ENCODE measurements at regions not wholly inside any gene's neighbourhood (a gene's known extent, or its start where the extent isn't known, plus 50 kb on each side); places are given as distances from the start of the nearest gene placed in this dataset.

DNA sequence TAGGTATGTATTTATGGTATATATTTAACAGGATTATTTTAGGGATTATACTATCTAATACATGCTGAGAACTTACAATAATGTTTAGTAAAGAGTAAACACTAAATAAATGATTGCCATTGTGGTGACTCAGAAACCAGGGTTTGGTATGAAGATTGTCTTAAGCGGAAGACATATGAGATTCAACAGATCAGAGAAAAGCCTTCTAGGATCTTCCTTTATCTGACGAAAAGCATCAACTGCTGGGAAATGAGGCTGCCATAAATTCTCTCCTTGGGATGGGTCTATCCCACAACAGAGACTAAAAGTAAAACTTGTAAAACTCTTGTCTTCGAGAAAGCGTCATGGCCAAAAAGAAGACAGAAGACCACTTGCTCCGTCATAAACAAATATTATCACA is 1352.2 kb upstream of the EPHA6 start:
- no peaks in the 10 kb centered on the region for H3K36me3 ChIP-seq (ENCODE audit: control insufficient read depth, insufficient read depth, low read length)
- TF ChIP-seq, protein P1, sequence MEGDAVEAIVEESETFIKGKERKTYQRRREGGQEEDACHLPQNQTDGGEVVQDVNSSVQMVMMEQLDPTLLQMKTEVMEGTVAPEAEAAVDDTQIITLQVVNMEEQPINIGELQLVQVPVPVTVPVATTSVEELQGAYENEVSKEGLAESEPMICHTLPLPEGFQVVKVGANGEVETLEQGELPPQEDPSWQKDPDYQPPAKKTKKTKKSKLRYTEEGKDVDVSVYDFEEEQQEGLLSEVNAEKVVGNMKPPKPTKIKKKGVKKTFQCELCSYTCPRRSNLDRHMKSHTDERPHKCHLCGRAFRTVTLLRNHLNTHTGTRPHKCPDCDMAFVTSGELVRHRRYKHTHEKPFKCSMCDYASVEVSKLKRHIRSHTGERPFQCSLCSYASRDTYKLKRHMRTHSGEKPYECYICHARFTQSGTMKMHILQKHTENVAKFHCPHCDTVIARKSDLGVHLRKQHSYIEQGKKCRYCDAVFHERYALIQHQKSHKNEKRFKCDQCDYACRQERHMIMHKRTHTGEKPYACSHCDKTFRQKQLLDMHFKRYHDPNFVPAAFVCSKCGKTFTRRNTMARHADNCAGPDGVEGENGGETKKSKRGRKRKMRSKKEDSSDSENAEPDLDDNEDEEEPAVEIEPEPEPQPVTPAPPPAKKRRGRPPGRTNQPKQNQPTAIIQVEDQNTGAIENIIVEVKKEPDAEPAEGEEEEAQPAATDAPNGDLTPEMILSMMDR (IDR thresholded peaks at IDR 0.05; ENCODE audit: insufficient read depth, low read depth, low read length) = no peak
- CTCF ChIA-PET = no interaction called here
- H3K4me3 ChIP-seq (ENCODE audit: low read depth, low read length) = no peak overlapping the region
- H3K27me3 ChIP-seq (ENCODE audit: control insufficient read depth, insufficient read depth, low read length) = no peaks in the 10 kb centered on the region
- DNase-seq (ENCODE audit: low read depth) = no peak
- POLR2A ChIA-PET = no interaction called here

DNA sequence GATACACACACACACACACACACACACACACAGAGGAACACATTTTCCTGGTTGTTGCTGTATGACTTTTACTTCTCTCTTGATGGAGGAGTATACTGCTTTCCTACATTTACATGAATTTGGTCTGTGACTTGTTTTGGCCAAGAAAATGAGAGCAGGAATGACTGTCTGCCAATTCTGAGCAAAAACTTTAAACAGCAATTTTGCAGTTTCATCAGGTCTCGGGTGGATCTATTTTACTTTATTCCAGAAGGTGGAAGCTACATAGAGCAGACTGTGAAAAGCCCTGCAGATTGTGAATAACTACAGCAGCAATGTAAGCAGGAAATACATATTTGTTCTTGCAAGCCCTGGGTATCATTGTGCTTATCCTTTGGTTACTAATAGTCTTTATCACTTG is 1350.0 kb upstream of the EPHA6 start:
- CTCF ChIA-PET = no interaction called here
- H3K36me3 ChIP-seq (ENCODE audit: control insufficient read depth, insufficient read depth, low read length) = no peaks in the 10 kb centered on the region
- no peaks in the 10 kb centered on the region for H3K27me3 ChIP-seq (ENCODE audit: control insufficient read depth, insufficient read depth, low read length)
- no peak for DNase-seq (ENCODE audit: low read depth)
- POLR2A ChIA-PET = no interaction called here
- TF ChIP-seq, protein P1 (IDR thresholded peaks at IDR 0.05; ENCODE audit: insufficient read depth, low read depth, low read length) = no peak
- no peak overlapping the region for H3K4me3 ChIP-seq (ENCODE audit: low read depth, low read length)

DNA sequence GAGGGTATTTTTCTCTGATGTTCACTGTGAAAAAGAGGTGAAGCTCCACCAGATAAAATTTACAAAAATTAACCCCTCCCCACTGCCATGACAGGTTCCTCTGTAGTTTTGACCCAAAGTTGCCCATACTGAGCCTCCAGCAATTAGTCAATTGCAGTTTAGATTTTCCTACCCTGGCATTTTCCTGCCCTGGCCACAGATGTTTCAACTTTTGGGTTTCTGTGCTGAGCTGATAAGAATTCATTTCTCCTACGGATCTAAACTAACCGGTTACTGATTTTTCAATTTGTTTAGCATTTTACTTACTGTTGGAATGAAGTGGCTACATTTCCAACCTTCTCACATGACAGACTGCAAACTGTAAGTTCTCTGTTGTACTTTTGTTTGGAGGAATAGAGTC is 1346.1 kb upstream of the EPHA6 start:
- Histone ChIP-seq H3K4me3 (ENCODE audit: low read depth, low read length) (no peak overlapping the region), H3K27me3 (ENCODE audit: control insufficient read depth, insufficient read depth, low read length) (no peaks in the 10 kb centered on the region), H3K36me3 (ENCODE audit: control insufficient read depth, insufficient read depth, low read length) (no peaks in the 10 kb centered on the region)
- DNase-seq (ENCODE audit: low read depth) = no peak
- TF ChIP-seq, protein P1 (IDR thresholded peaks at IDR 0.05; ENCODE audit: insufficient read depth, low read depth, low read length) = no peak
- POLR2A ChIA-PET = no interaction called here
- CTCF ChIA-PET = no interaction called here

DNA sequence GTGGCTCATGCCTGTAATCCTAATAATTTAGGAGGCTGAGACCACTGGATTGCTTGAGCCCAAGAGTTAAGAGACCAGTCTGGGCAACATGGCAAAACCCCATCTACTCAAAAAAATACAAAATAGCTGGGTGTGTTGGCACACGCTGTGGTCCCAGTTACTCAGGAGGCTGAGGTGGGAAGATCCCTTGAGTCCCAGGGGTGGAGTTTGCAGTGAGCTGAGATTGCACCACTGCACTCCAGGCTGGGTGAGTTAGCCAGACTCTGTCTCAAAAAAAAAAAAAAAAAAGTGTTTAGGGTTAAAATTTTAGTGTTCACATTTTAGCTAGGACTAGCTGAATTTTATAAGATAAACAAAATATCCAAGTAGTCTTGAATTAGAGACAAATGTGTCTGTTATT is 1340.1 kb upstream of the EPHA6 start:
- Histone ChIP-seq H3K4me3 (ENCODE audit: low read depth, low read length) (no peak overlapping the region), H3K27me3 (ENCODE audit: control insufficient read depth, insufficient read depth, low read length) (no peaks in the 10 kb centered on the region), H3K36me3 (ENCODE audit: control insufficient read depth, insufficient read depth, low read length) (no peaks in the 10 kb centered on the region)
- CTCF ChIA-PET = no interaction called here
- no peak for DNase-seq (ENCODE audit: low read depth)
- TF ChIP-seq, protein P1 (IDR thresholded peaks at IDR 0.05; ENCODE audit: insufficient read depth, low read depth, low read length) = no peak
- POLR2A ChIA-PET = no interaction called here

DNA sequence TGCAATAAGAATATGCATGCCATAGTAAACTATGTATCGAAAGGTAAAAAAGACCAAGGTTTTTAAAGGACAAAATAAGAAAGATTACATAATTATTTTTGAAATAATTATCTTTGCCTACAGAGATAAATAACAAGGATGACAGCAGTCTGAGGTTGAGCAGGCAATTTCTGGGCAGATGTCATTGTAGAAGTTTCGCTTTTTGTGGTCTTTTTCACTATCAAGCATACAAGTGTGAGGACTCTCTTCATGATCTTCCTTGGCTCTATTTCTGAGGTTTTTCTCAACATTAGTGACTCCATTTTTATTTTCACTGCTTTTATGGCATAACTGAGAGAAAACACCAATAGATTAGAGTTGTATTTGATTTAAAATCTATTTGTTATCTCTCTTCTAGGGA is 1337.9 kb upstream of the EPHA6 start:
- no peaks in the 10 kb centered on the region for H3K36me3 ChIP-seq (ENCODE audit: control insufficient read depth, insufficient read depth, low read length)
- H3K27me3 ChIP-seq (ENCODE audit: control insufficient read depth, insufficient read depth, low read length) = no peaks in the 10 kb centered on the region
- no peak for DNase-seq (ENCODE audit: low read depth)
- TF ChIP-seq, protein P1 (IDR thresholded peaks at IDR 0.05; ENCODE audit: insufficient read depth, low read depth, low read length) = no peak
- ChIA-PET CTCF (no interaction called here), POLR2A (no interaction called here)
- no peak overlapping the region for H3K4me3 ChIP-seq (ENCODE audit: low read depth, low read length)

Measured in BJ (cell line).